Activated T-cell treated with anti-CD3 and anti-CD28 coated beads, Interleukin-2, amount 50 U/mL, for 72 hours (primary cell): ENCODE measurements at regions not wholly inside any gene's neighbourhood (a gene's known extent, or its start where the extent isn't known, plus 50 kb on each side); places are given as distances from the start of the nearest gene placed in this dataset.

Experiments
- ATAC-seq, 2 donors: fragments of 150-1000 bp; cut with Tn5 transposase; replicated peaks in 1 of 2; 2 replicates each; pipeline ENCODE4 v1.10.0; 2021; ENCODE audit warnings: moderate library complexity in 2 of 2, mild to moderate bottlenecking in 1 of 2
- DNase-seq, 2 donors: peaks; one replicate each; pipeline ENCODE4 v3.0.0; 2021 to 2022; ENCODE audit warnings: mixed read lengths in 1 of 2
- H3K27ac Mint-ChIP-seq: one replicate; pipeline ENCODE4 v1.8.0; 2022; ENCODE audit warnings: mild to moderate bottlenecking, moderate library complexity, mixed read lengths
- H3K27me3 Mint-ChIP-seq: one replicate; pipeline ENCODE4 v1.8.0; 2022; ENCODE audit warnings: low read depth, mixed read lengths
- H3K36me3 Mint-ChIP-seq, 2 donors: one replicate each; pipeline ENCODE4 v1.8.0; 2022; ENCODE audit warnings: mixed read lengths in 2 of 2, mild to moderate bottlenecking in 1 of 2; ENCODE audit not compliant: insufficient read depth in 2 of 2
- H3K4me1 Mint-ChIP-seq: one replicate; pipeline ENCODE4 v1.8.0; 2022; ENCODE audit warnings: low read depth, mixed read lengths
- H3K4me3 Mint-ChIP-seq, 2 donors: one replicate each; pipeline ENCODE4 v1.8.0; 2022; ENCODE audit warnings: mild to moderate bottlenecking in 2 of 2, mixed read lengths in 2 of 2, moderate library complexity in 2 of 2
- H3K9me3 Mint-ChIP-seq, 2 donors: one replicate each; pipeline ENCODE4 v1.8.0; 2022; ENCODE audit warnings: mixed read lengths in 2 of 2

DNA sequence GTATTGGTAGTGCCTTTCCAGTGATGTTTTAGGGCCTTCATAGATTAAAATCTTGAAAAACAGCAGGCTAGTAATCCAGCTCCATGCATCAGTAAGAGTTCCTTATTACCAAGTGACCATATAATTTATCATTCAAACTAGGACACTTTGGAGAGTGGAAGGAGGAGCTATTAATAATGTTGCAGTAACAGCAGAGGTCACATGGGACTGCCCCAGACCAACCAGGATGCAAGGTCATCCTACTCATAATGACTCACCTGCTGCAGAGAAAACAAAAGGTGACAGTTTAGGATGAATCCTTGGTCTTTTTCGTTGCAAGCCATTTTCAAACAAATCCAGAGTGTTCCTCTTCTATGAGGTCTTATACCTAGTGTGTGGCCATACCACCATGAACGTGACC is 187.4 kb downstream of the NUF2 start:
- DNase-seq (no peak), ATAC-seq (no peak)
- H3K27ac Mint-ChIP-seq = no peak overlapping the region
- H3K9me3 Mint-ChIP-seq = peaks cover 2% of the 10 kb centered on the region in 2 donors
- H3K36me3 Mint-ChIP-seq = no peaks in the 10 kb centered on the region
- no peaks in the 10 kb centered on the region for H3K4me1 Mint-ChIP-seq
- no peak overlapping the region for H3K4me3 Mint-ChIP-seq
- no peaks in the 10 kb centered on the region for H3K27me3 Mint-ChIP-seq

DNA sequence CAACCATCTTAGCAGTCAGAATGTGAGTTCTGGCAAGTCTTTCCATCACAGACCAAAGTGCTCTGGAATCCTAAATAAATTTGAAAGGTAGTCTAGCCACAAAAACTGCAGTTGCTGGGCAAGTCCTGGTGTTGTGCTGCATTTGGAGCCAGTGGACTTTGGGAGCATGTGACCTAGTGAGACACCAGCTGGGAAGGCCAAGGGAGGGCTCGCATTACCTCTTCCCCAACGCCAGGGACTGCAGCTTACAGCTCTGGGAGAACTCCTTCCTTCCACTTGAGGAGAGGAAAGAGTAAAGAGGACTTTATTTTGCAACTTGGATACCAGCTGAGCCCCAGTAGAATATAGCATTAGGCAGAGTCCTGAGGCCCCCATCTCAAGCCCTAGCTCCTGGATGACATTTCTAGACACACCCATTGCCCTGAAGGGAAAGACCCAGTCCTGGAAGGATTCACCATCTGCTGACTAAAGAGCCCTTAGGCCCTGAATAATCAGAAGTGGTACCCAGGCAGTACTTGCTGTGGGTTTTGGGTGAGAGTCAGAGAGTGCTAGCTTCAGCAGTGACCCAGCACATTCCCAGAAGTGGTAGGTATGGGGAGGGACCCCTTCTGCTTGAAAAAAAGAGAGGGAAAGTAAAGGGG is 190.7 kb downstream of the NUF2 start:
- no peak for DNase-seq
- Mint-ChIP-seq H3K27me3 (no peaks in the 10 kb centered on the region), H3K4me3 (no peak overlapping the region), H3K27ac (no peak overlapping the region), H3K4me1 (no peaks in the 10 kb centered on the region), H3K9me3 (peaks cover 2% of the 10 kb centered on the region in 2 donors), H3K36me3 (no peaks in the 10 kb centered on the region)
- ATAC-seq = no peak

DNA sequence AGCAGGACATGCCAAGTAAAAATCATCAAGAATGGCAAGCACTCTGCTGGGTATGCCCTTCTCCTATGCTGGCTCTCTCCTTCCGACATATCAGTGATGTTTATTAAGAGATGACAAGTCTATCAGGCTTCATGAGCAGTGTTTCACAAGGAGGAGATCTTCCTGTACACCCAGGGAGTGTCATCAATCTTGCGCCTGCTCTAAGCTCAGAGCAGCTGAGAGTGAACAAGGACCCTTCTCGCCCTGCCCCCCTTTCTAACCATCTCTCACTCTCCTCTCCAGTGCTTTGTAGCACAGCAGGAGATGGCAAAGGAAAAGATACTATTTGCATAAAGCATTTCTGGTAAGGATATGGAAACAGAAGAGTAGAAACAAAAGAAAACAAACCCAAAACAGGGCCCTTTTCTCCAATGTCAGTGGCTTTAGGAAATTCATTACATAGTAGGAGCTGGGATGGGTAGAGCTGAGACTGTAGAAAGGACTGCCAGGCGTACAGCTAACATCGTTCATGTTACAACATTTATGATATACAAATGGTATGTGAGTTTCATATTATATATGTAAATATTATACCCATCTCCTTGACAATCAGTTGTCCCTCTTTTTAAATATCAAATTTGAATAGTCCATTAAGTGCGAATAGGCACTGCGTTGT is 201.7 kb downstream of the NUF2 start:
- Mint-ChIP-seq H3K4me1 (no peaks in the 10 kb centered on the region), H3K9me3 (peaks cover 0 to 2% of the 10 kb centered on the region in 2 donors), H3K36me3 (no peaks in the 10 kb centered on the region), H3K27me3 (no peaks in the 10 kb centered on the region), H3K4me3 (no peak overlapping the region), H3K27ac (no peak overlapping the region)
- ATAC-seq (no peak), DNase-seq (no peak)

DNA sequence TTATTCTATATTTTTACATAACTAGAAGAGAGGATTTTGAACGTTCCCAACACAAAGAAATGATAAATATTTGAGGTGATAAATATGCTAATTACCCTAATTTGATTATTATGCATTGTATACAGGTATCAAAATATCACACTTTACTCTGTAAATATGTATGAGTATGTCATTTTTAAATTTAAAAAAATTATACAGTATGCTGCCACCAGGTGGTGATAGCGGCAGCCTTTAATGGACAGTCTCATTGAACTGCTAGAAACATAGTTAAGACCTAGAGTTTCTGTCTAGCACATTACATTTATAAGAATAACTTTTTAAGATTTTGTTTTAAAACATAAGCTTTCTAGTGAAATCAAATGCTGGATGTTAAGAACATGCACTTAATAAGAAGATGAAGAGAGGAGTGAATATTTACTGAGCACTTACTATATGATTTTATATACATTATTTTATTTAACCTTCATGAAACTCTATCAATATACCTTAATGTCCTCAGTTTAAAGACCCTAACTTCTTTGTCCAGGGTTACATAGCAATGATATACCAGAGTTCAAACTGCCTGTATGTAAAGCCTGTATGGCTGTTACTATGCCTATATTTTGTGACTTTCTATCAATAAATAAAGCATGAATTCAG is 207.1 kb downstream of the NUF2 start:
- H3K27me3 Mint-ChIP-seq = no peaks in the 10 kb centered on the region
- no peak overlapping the region for H3K27ac Mint-ChIP-seq
- H3K9me3 Mint-ChIP-seq = peaks cover 0 to 3% of the 10 kb centered on the region in 2 donors
- H3K4me3 Mint-ChIP-seq = no peak overlapping the region
- DNase-seq (peak; percentile 6 to 16), ATAC-seq (no peak)
- no peaks in the 10 kb centered on the region for H3K4me1 Mint-ChIP-seq
- no peaks in the 10 kb centered on the region for H3K36me3 Mint-ChIP-seq

DNA sequence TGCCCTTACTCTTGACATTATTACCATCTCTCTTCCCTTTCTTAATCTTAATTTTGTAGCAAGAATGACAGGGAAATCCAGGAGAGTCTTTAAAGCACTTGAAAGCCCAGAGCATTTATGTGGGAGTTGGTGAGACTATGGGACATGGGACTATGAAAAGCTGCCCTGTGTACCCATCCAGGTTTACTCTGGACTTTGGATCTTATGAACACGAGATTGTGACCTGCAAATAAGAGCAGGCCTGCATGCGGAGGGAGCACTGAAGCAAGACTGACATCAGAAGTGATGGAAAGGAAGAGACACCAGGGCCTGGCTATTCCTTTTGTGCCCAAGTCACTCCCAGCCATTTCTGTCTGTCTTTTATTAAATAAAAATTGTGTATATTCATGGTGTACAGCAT is 209.6 kb downstream of the NUF2 start:
- ATAC-seq (no peak), DNase-seq (no peak)
- Mint-ChIP-seq H3K27me3 (no peaks in the 10 kb centered on the region), H3K9me3 (peaks cover 0 to 3% of the 10 kb centered on the region in 2 donors), H3K4me3 (no peak overlapping the region), H3K36me3 (no peaks in the 10 kb centered on the region), H3K27ac (no peak overlapping the region), H3K4me1 (no peaks in the 10 kb centered on the region)

DNA sequence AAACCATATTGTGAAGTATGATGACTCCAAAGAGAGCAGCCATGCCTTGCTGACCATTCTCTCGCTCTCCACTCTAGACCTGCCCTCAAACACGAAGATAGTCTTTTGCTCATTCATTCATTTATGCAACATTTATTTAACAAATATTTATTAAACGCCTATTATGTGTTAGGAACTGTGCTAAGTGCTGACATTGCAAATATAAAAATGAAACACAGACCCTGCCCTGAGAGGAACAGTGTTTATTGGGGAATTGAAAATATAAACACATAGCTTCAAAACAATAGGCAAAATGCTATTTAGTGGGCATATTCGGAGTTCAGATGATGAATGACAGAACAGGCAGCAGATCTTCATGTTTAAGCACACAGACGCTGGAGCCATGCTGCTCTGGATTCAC is 213.6 kb downstream of the NUF2 start:
- Mint-ChIP-seq H3K27ac (no peak overlapping the region), H3K4me1 (no peaks in the 10 kb centered on the region), H3K27me3 (no peaks in the 10 kb centered on the region), H3K36me3 (no peaks in the 10 kb centered on the region), H3K4me3 (no peak overlapping the region), H3K9me3 (peaks cover 0 to 3% of the 10 kb centered on the region in 2 donors)
- DNase-seq = no peak
- no peak for ATAC-seq

DNA sequence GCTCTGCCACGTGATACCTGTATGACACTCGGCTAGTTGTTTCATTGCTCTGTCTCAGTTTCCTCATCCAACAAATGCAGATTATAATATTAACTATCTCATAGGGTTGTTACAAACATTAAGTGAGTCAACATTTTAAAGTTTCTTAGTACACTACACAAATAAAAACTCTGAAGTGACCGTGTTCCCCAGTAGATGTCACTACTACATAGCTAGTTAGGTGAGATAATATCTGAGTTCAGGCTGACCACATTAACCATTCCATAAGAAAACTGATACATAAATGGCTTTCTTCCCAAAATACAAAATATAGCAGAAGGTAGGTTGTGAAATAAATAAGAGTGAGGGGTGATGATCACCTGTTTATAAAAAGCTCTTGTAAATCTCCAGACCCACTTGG is 214.1 kb downstream of the NUF2 start:
- no peak for DNase-seq
- no peak overlapping the region for H3K27ac Mint-ChIP-seq
- no peaks in the 10 kb centered on the region for H3K4me1 Mint-ChIP-seq
- peaks cover 0 to 3% of the 10 kb centered on the region in 2 donors for H3K9me3 Mint-ChIP-seq
- no peaks in the 10 kb centered on the region for H3K27me3 Mint-ChIP-seq
- ATAC-seq = no peak
- H3K4me3 Mint-ChIP-seq = no peak overlapping the region
- H3K36me3 Mint-ChIP-seq = no peaks in the 10 kb centered on the region

DNA sequence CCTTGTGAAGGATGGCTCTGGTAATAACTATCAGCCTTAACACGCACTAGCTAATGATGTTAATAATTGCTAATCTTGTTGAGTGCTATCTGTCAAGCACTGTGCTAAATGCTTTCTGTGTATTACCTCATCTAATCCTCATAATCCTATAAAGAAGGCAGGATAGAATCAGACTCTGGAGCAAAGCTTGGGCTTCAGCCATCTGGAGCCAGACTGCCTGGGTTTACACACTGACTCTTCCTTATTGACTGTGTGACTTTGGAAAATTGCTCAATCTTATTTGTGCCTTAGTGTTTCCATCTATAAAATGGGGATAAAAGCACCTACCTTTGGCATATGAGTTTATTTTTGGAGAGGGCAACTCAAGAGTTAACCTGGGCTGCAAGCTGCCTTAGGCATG is 216.1 kb downstream of the NUF2 start:
- Mint-ChIP-seq H3K36me3 (no peaks in the 10 kb centered on the region), H3K4me1 (no peaks in the 10 kb centered on the region), H3K27ac (no peak overlapping the region), H3K9me3 (peaks cover 0 to 1% of the 10 kb centered on the region in 2 donors), H3K27me3 (no peaks in the 10 kb centered on the region), H3K4me3 (no peak overlapping the region)
- DNase-seq = no peak
- no peak for ATAC-seq

DNA sequence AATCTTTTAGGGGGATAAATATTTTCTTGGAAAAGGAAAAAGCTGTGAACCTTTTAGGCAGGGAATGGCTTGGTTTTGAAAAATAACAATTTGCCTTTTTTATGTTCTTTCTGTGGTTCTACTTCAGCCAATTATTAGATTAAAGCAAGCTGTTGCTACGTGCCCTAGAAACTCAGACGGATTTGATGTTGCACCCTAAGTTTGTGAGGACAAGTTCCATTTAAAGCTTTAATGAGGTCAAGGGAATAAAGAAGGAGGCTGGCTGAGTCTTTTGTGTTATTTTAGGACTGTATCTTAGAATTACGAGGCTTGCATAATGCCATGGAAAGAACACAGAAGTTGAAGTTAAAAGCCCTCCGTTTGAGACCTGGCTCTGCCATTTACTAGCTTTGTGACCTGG is 216.9 kb downstream of the NUF2 start:
- no peaks in the 10 kb centered on the region for H3K27me3 Mint-ChIP-seq
- DNase-seq (no peak), ATAC-seq (no peak)
- no peaks in the 10 kb centered on the region for H3K9me3 Mint-ChIP-seq
- no peaks in the 10 kb centered on the region for H3K4me1 Mint-ChIP-seq
- no peak overlapping the region for H3K27ac Mint-ChIP-seq
- H3K4me3 Mint-ChIP-seq = no peak overlapping the region
- H3K36me3 Mint-ChIP-seq = no peaks in the 10 kb centered on the region

DNA sequence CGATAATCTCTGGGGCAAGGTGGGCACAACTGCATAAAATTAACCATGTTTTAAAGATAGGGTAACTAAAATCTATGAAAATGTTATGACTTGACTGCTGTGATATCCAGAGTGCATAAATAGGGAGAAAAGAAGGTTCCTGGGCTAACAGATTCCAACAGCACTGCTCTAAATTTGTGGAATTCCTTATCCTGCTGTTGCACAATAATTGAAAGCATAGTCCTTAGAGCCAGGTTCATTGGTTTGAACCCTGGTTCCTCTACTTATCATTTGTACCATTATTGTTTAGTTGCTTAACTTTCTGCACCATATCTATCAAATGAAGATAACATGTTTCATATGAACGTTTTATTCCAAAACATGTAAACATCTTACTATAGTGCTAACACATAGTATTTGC is 219.0 kb downstream of the NUF2 start:
- H3K9me3 Mint-ChIP-seq = no peaks in the 10 kb centered on the region
- H3K27me3 Mint-ChIP-seq = no peaks in the 10 kb centered on the region
- no peak overlapping the region for H3K27ac Mint-ChIP-seq
- DNase-seq = no peak
- H3K36me3 Mint-ChIP-seq = no peaks in the 10 kb centered on the region
- H3K4me3 Mint-ChIP-seq = no peak overlapping the region
- no peak for ATAC-seq
- no peaks in the 10 kb centered on the region for H3K4me1 Mint-ChIP-seq

DNA sequence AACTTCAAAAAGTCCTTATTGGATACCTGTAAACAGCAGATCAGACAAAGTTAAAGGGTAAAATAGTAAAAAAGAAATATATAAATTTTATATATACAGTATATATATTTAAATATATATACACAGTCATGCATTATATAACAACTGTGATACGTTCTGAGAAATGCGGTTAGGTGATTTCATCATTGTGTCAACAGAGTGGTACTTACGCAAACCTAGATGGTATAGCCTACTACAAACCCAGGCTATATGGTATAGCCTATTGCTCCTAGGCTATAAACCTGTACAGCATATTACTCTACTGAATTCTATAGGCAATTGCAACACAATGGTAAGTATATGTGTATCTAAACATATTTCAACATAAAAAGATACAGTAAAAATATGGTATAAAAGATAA is 222.7 kb downstream of the NUF2 start:
- ATAC-seq (no peak), DNase-seq (no peak)
- H3K27me3 Mint-ChIP-seq = no peaks in the 10 kb centered on the region
- no peak overlapping the region for H3K4me3 Mint-ChIP-seq
- no peaks in the 10 kb centered on the region for H3K4me1 Mint-ChIP-seq
- no peak overlapping the region for H3K27ac Mint-ChIP-seq
- peaks cover 1 to 2% of the 10 kb centered on the region in 2 donors for H3K9me3 Mint-ChIP-seq
- H3K36me3 Mint-ChIP-seq = no peaks in the 10 kb centered on the region

DNA sequence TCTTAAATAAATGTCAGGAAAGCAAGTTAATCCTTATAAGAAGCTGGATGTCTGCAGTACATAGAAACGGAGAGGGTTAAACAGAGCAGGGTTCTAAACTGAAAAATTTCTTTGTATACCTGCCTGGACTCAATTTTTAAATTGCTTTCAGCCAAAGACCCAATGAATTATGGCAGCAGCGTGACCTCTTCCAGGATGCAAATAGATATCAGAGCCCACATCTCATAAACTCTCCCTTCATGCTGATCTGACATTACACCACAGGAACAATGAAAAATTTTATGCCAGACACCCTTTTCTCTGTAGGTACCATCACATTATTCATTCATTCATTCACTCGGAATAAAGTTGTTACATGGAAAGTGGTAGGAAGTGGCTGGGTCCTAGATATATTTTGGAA is 236.4 kb downstream of the NUF2 start:
- Mint-ChIP-seq H3K4me3 (no peak overlapping the region), H3K36me3 (peaks cover 0 to 3% of the 10 kb centered on the region in 2 donors), H3K27me3 (no peaks in the 10 kb centered on the region), H3K27ac (no peak overlapping the region), H3K9me3 (peaks cover 0 to 3% of the 10 kb centered on the region in 2 donors), H3K4me1 (no peaks in the 10 kb centered on the region)
- DNase-seq (no peak), ATAC-seq (no peak)

DNA sequence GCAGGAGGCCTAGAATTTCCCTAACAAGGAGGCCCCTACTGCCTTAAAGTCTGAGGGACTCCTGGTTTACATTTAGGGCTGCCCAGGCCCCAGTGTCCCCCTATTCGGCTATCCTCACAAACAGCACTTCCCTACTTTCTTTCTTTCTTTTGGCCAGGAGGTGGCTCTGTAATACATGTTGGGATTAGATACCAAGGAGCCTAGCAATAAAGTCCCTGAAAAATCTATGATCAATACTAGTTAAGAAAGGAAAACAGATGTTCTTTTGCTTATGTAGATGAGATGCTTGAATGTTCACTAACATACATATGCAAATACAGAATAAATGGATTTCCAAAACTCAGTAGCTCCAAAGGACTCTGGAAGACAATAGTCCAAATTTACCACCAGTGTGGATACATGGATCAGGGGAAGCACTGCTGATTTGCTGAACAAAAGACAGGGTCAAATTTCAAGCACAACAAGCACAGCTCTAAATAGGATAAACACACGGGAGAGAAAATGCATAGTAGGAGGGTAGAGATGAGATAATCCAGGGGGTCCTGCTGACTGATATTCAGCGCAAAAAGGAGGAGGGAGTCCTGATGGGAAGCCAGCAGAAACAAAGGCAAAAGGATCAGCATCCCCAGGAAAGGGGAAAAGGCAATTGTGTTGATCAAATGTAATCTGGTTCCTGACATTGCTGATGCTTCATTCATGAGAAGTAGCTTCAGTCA is 240.0 kb downstream of the NUF2 start:
- Mint-ChIP-seq H3K9me3 (peaks cover 0 to 3% of the 10 kb centered on the region in 2 donors), H3K27ac (no peak overlapping the region), H3K4me1 (no peaks in the 10 kb centered on the region), H3K36me3 (no peaks in the 10 kb centered on the region), H3K27me3 (no peaks in the 10 kb centered on the region), H3K4me3 (no peak overlapping the region)
- no peak for DNase-seq
- no peak for ATAC-seq
